NCI-H2227 (cell line): ENCODE measurements at regions not wholly inside any gene's neighbourhood (a gene's known extent, or its start where the extent isn't known, plus 50 kb on each side); places are given as distances from the start of the nearest gene placed in this dataset.

Experiments
- DNase-seq: peaks from one replicate; lab custom pipeline; 2025; ENCODE audit not compliant: unreplicated experiment; lab: John Stamatoyannopoulos, UW

GRCh38 chr2:49262801-49263560, 108.7 kb upstream of the FSHR start:
- DNase-seq: peak; percentile 67

GRCh38 chr2:49261781-49262180, 107.5 kb upstream of the FSHR start:
- DNase-seq: peak; percentile 94

GRCh38 chr2:49260979-49261538, 106.7 kb upstream of the FSHR start:
- peak; percentile 14 for DNase-seq

GRCh38 chr2:49259926-49260325, 105.6 kb upstream of the FSHR start:
- no peak for DNase-seq

- DNase-seq: peak; percentile 57
Measured at GRCh38 chr2:49255409-49255971, 101.2 kb upstream of the FSHR start.

- no peak for DNase-seq
Measured at GRCh38 chr2:49254401-49254800, 100.1 kb upstream of the FSHR start.

- no peak for DNase-seq
Measured at GRCh38 chr2:49251766-49252165, 97.5 kb upstream of the FSHR start.

- DNase-seq: no peak
Measured at GRCh38 chr2:49251251-49251650, 96.9 kb upstream of the FSHR start.

- no peak for DNase-seq
Measured at GRCh38 chr2:49248506-49248905, 94.2 kb upstream of the FSHR start.

- DNase-seq: no peak
Measured at GRCh38 chr2:49241991-49242390, 87.7 kb upstream of the FSHR start.

GRCh38 chr2:49241501-49241900, 87.2 kb upstream of the FSHR start:
- DNase-seq: no peak

GRCh38 chr2:49240608-49241007, 86.3 kb upstream of the FSHR start:
- no peak for DNase-seq

GRCh38 chr2:49238604-49238960, 84.3 kb upstream of the FSHR start:
- no peak for DNase-seq

- DNase-seq: no peak
Measured at GRCh38 chr2:49237867-49238603, 83.7 kb upstream of the FSHR start.

GRCh38 chr2:49236316-49236715, 82.0 kb upstream of the FSHR start:
- no peak for DNase-seq

GRCh38 chr2:49226360-49226759, 72.0 kb upstream of the FSHR start:
- no peak for DNase-seq

GRCh38 chr2:49225126-49225525, 70.8 kb upstream of the FSHR start:
- DNase-seq: peak; percentile 41

GRCh38 chr2:49224426-49225010, 70.2 kb upstream of the FSHR start:
- no peak for DNase-seq

GRCh38 chr2:49222975-49223528, 68.7 kb upstream of the FSHR start:
- DNase-seq: no peak

GRCh38 chr2:49219741-49220140, 65.4 kb upstream of the FSHR start:
- DNase-seq: no peak

- no peak for DNase-seq
Measured at GRCh38 chr2:49210191-49210590, 55.9 kb upstream of the FSHR start.
